Epithelial cell of proximal tubule (primary cell): ENCODE measurements at regions not wholly inside any gene's neighbourhood (a gene's known extent, or its start where the extent isn't known, plus 50 kb on each side); places are given as distances from the start of the nearest gene placed in this dataset.
"Not testable (repeated sequence)": the region's sequence is repeated elsewhere in the genome, so short reads cannot be mapped to it uniquely, and the experiment has no call there.

Experiments used
- DNase-seq: peaks from one replicate; pipeline ENCODE4 v3.0.0-alpha.2; 2011; ENCODE audit warnings: low read depth
- H3K4me3 ChIP-seq: 2 replicates; pipeline ENCODE4 v1.5.1; 2011; ENCODE audit warnings: low read depth, mild to moderate bottlenecking, low read length
- TF ChIP-seq, protein P1 (sequence below): conservative IDR thresholded peaks from 2 replicates; pipeline ENCODE4 v1.5.1; 2012; ENCODE audit warnings: low read depth, mild to moderate bottlenecking, low read length

DNA sequence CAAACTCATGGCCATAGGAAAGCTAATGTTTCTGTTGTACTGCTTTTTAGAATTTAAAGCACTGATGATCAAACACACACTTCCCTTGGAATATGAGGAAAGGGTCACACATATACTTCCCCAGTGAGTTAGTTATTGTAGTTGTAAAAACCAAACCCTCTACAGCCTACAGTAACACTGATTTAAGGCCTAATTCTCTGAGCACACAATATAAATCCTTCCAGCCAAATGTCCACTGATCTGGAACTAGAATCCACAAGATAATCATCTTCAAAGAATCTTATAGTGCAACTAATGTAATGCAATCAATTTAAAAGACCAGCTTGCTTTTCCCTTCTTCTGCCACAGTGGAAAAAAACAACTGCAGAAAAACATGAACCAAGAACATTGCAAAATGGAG is 219.3 kb downstream of the CAAP1 start:
- no peak for DNase-seq
- no peak overlapping the region for H3K4me3 ChIP-seq
- TF ChIP-seq, protein P1, sequence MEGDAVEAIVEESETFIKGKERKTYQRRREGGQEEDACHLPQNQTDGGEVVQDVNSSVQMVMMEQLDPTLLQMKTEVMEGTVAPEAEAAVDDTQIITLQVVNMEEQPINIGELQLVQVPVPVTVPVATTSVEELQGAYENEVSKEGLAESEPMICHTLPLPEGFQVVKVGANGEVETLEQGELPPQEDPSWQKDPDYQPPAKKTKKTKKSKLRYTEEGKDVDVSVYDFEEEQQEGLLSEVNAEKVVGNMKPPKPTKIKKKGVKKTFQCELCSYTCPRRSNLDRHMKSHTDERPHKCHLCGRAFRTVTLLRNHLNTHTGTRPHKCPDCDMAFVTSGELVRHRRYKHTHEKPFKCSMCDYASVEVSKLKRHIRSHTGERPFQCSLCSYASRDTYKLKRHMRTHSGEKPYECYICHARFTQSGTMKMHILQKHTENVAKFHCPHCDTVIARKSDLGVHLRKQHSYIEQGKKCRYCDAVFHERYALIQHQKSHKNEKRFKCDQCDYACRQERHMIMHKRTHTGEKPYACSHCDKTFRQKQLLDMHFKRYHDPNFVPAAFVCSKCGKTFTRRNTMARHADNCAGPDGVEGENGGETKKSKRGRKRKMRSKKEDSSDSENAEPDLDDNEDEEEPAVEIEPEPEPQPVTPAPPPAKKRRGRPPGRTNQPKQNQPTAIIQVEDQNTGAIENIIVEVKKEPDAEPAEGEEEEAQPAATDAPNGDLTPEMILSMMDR, result no peak

DNA sequence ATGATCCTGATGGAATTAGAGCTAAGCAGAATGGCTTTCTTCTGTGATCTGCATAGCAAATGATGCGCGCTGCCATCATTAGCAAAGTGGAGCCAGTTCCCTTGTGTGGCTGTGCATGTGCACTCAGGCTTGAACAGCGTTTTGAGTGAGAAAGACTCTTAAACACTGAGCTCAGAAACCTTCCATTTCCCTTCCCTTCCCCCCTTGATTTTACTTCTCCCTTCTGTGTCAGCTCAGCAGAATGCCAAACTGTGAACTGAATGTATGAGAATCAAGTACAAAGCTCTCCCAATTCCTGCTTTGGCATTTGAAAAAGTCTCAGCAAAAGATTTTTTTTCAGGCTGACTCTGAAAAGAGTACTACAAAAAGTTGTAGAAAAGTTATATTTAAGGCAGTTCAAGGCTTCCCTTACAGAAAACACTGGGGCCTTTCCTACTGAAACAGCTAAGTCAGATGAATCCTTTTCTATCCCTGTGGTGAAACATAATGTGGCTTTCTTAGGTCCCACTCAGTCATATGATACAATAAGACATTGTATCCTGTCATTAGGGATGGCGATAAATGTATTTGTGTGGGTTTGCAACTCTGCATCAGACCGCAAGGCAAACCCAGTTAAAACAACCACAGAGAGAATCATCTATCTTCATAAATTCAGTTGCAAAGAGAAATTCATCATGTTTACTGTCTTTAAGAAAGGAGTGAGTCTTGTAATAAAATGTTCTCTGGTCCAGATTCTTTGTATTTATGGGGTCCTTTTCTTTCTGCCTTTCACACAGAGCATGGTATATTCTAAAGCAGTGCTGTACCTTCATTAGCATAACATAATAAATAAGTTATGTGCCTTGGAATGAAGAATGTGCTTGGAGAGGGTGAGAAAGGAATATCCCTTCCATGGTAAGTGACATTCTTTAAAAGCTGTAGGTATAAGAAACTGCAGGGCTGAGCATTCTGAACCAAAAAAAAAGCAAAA is 222.6 kb downstream of the CAAP1 start:
- H3K4me3 ChIP-seq, result no peak overlapping the region
- no peak for DNase-seq
- TF ChIP-seq, protein P1, result no peak

DNA sequence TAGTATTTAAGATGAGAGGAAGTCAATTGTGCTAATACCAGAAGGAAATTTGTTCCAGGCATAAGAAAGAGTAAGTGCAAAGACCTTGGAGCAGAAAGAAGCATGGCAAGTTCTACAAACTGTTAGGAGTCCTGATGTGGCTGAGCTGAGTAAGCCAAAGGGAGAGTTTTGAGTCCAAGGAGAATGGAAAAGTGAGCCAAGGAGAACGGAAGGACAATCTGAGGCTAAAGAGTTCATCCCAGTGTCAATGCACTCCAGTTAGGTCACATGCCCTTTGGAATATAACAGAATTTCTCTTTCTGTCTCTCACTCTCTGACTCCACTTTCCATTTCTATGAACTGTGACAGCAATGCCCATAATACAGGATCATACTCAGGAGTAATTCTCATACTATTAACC is 224.7 kb downstream of the CAAP1 start:
- TF ChIP-seq, protein P1, result no peak
- no peak overlapping the region for H3K4me3 ChIP-seq
- no peak for DNase-seq

DNA sequence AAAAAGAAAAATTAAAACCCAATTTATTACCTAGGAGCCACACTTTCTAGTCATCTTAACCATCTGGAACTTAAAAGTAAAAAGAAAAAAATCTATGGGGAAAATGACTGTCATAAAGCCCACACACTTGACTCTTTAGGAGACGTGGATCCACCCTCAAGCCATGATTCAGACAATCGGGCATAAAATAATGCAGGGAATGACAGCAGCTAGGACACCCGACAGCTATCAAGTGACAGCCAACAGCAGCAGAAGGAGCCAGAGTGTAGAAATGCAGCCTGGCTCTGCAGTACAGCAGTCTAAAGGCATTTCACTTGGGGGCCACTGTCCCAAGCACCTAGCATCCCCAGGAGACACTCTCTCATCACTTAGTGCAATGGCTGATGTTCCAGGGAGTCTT is 226.9 kb downstream of the CAAP1 start:
- TF ChIP-seq, protein P1, result no peak
- no peak for DNase-seq
- H3K4me3 ChIP-seq, result no peak overlapping the region

DNA sequence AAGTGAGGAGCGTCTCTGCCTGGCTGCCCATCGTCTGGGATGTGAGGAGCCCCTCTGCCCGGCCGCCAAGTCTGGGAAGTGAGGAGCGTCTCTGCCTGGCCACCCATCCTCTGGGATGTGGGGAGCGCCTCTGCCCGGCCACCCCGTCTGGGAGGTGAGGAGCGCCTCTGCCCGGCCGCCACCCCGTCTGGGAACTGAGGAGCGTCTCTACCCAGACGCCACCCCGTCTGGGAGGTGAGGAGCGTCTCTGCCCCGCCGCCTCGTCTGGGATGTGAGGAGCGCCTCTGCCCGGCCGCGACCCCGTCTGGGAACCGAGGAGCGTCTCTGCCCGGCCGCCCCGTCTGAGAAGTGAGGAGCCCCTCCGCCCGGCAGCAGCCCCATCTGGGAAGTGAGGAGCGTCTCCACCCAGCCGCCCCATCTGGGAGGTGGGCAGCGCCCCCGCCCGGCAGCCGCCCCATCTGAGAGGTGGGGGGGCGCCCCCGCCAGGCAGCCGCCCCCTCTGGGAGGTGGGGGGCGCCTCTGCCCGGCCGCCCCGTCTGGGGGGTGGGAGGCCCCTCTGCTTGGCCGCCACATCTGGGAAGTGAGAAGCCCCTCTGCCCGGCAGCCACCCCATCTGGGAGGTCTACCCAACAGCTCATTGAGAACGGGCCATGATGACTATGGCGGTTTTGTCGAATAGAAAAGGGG is 228.4 kb downstream of the CAAP1 start:
- H3K4me3 ChIP-seq, DNase-seq: not testable (repeated sequence)

DNA sequence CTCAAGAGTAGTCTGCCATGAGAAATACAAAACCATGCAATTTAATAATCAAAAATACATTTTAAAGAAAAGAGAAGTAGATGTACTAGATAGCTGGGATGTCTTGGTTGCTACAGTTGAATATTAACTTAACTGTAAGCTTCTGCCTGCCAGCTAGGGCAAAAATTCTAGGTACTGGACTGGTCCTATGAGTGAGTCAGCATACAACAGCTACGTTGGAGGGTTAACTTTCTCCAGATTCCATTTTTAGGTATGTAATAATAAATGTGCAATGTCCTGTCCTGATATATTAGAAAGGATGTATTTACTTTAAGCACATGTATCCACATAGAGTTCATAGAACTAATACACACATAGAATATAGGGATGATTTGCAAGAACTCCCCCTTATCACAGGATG is 230.1 kb downstream of the CAAP1 start:
- no peak overlapping the region for H3K4me3 ChIP-seq
- no peak for DNase-seq
- TF ChIP-seq, protein P1, result no peak

DNA sequence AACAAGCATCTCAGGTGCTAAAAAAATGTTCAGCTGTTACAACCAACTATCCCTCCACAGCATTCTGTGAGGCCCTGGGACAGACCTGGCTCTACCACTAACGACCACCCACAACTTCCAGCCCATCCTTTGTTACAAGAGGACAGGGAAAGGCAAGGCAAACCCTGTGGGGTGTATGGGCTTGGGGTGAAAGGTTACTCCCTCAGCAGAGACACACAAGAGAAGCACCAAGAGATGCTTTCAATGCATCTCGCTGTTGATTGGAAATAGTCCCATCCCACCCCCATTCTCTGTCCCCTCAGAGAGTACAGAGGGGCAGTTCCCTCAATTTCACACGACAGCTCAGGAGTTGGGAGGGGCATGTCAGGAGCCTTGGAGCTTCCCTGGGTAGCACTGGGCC is 234.1 kb downstream of the CAAP1 start:
- DNase-seq, result no peak
- TF ChIP-seq, protein P1, result no peak
- H3K4me3 ChIP-seq, result no peak overlapping the region
